DMS53 (cell line): ENCODE measurements at regions not wholly inside any gene's neighbourhood (a gene's known extent, or its start where the extent isn't known, plus 50 kb on each side); places are given as distances from the start of the nearest gene placed in this dataset.
"Not testable (repeated sequence)": the region's sequence is repeated elsewhere in the genome, so short reads cannot be mapped to it uniquely, and the experiment has no call there.

ENCODE experiments used
- DNase-seq: peaks from one replicate; lab custom pipeline; 2025; lab: John Stamatoyannopoulos, UW

DNA sequence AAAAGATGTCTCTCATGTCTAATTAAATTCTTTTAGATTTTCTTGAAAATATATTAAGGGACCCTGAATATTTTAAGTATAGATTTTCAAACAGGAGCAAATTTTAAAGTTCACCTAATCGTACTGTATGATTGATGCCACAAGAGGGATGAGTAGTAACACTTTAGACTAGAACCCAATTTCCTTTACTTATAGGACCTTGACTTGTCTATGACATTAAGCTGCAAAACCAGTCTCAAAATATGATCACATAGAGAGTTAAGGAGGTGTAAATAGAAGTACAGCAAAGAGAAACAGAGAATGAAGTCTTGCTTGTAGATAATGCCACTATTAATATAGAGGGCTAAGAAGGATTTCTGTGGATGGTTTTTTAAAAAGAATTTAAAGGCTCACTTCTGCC, 312.9 kb upstream of the PRR16 start:
- peak; percentile 22 for DNase-seq

DNA sequence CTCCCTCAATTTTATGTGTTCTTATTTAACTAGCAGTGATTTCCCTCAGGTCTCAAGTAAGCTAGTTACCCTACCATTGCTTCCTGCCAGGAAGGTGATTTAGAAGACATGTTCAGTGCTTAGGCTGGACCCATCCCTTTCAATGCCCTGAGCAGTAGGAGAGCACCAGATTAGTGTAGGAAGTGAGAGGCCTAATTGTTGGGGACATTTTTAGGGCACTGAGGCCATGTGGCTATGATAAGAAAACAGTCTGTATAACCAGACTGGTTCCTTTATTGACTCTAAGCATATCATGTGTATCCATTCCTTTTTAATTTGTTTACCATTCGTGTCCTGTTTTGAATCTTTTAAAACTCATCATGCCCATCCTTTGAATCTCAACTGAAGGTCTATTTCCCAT, 312.3 kb upstream of the PRR16 start:
- peak; percentile 52 for DNase-seq

DNA sequence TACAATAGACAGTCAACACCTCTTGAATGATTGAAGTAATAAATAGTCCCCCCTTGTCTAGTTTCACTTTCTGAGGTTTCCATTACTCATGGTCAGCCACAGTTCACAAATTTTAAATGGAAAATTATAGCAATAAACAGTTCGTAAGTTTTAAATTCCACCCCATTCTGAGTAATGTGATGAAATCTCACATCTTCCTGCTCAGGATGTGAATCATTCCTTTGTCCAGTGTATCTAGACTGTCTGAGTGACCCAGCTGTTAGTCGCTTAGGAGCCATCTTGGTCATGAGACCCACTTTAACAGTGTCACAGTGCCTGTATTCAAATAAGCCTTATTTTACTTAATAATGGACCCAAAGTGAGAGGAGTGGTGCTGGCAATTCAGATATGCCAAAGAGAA, 311.6 kb upstream of the PRR16 start:
- DNase-seq: peak; percentile 71

DNA sequence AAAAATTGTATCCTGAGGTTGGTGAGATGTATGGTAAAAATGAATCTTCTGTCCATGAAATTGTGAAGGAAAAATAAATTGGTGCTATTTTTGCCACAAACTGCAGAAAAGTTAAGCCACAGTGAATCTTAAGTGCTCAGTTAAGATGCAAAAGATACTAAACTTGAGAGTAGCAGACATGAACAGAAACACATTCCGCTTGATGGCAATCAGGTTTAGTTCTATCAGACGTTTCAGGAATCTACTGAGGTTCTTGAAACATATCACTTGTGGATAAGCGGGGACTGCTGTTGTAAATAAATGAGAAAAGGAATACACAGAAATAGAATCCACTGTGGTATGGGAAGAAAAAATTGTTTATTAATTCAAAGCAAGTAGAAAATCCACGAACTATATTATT, 311.2 kb upstream of the PRR16 start:
- no peak for DNase-seq

DNA sequence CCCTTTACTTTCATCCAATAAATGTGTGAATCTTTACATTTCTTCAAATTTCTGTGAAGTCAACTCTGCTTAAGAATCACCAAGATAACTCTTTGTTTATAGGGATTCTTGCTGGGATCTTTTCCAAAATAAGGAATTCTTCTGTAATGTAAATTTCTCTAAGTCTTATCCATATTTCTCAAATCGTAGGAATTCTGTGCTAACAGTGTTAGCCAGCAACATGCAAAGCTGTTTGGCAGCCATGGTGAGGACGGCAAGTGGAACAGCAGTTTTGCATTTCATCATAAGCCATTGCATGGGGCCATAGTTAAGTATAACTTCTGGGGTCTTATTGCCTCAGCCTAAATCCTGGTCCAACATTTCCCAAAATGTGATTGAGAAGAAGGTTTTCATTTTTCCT, 310.5 kb upstream of the PRR16 start:
- DNase-seq: no peak

DNA sequence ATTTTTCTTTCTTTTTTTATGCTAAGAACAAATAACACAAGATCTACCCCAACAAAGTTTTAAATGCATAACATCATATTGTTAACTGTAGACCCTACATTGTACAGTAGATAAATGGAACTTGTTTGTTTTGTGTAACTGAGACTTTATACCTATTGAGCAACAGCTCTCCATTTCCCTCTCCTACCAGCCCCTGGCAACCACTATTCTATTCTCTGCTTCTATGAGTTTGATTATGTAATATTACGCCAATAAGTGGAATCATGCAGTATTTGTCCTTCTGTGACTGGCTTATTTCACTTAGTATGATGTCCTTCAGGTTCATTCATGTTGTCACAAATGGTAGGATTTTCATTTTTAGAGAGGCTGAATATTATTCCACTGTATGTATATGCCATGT, 308.2 kb upstream of the PRR16 start:
- peak; percentile 24 for DNase-seq

DNA sequence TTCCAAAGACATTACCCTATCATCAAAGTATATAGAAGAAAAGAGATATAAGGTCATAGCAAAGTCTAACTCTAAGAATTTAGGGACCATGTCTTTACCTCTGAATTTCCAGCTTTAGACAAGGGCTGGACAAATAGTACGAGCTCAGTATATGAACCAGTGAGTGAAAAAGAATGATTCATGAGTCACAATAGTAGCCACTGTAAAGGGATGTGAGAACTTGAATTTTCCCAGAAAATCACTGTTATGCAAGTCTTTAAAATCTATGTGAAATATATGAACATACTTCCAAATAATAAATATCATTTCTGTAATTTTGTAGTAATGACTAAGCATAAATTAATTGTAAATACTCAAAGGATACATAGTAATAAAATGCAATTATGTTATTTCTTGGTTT, 305.9 kb upstream of the PRR16 start:
- no peak for DNase-seq

DNA sequence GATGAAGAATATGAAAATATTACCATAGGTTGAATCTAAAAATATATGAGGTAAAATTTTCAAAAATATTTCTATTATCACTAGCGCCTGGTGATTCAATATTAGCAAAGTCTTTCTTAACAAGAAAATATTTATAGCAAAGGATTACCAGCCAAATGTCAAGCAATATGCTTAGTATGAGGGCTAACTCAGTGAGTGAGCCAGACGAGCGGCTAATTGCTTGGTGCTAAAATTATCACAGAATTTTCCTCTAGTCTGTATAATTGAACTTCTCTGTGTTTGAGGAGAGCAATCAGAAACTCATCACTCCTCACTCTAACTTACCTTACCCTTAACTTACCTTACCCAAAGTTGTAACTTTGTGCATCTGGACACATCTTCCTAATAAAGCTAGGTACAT, 304.9 kb upstream of the PRR16 start:
- DNase-seq: no peak

DNA sequence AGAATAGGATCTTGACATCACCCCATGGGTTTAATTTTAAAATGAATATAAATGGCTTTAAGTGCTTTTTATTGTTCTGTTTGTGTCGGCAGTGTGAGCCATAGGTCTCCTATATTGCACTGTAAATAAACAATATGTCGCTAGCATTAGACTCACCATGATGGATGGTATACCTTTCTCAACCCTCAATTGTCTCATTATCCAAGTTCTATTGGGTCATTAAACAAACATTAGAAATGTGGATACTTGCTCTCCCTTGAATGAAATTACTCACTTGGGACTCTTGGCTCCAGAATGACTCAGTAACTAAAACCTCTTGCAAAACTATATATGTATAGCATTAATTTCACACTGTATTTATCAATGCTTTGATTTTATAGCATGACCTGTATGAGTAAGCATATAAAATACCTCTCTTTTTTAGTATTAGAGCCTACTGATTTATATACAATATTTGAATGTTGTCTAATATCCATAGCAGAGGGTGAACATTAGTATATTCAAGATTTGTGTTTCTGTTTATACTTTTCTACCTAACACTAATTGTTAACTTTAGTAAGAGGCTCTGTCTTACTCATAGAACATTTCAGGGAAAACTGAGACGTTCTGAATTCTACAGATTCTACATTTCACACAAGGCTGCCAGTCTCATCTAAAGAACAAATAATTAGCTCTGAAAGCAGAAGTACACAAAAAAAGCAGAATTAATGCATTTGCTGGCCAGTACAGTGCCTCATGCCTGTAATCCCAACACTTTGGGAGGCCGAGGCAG, 303.8 kb upstream of the PRR16 start:
- DNase-seq: no peak

DNA sequence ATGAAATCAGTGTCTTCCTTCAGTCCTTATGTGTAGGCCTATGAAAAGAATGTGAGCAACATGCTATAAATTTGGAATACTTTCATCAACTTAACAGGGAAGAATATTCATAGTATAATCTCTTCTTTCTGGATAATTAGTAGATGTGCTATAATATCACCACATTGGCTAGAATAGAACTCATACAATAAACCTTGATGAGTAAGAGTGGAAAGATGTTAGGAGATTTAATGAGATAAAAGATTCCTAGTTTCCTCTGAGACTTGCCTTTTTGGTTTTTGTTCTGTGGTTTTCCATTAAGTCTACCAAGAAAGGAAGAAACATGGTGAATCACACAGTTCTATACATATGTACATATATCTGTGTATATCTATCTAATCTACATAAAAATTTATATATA, 301.8 kb upstream of the PRR16 start:
- no peak for DNase-seq

DNA sequence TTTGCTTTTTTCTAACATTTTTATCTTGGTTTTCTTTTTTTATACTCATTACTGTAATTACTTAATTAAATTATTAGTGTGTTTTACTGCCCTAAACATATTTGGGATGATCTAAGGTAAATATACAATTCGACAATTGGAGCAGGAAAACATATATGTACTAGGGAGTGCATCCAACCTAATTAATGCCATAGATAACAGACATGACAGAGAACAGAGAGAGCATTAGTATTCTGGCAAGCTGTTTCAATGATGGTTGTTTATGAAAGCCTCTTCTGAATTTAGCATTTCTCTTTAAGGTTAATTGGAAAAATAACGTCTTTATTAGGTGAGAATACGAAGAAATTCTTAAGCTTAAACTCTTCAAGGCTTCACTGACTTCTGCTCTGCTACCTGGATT, 300.1 kb upstream of the PRR16 start:
- DNase-seq: no peak

DNA sequence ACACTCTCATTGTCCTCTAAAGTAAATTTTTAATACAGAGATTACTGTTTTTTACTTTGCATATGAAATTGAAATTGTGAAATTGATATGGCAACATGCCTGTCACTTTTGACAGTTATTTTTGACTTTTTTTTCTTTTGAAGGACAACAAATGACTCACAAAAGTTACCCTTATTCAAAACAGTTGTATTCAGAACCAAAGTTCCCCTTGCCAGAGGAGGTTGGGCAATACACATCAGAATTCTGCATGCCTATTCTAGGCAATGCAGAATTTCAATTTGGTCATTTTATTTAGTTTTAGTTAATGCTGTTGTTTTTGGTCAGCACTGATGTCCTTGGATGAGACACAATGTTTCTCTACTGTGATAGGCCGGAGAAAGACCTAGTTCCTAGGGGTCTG, 299.1 kb upstream of the PRR16 start:
- DNase-seq: no peak

DNA sequence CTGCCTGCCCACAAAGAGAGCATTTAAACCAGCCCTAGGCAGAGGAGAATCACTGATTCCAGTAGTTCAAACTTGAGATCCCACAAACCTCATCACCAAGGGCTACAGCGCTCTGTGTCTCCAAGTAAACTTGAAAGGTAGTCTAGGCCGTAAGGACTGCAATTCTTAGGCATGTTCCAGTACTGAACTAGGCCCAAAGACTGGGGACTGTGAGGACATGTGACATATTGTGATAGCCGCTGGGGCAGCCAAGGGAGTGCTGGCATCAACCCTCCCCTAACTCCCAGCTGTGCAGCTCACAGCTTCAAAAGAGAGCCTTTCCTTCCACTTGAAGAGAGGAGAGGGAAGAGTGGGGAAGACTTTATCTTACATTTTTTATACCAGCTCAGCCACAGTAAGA, 291.0 kb upstream of the PRR16 start:
- no peak for DNase-seq

DNA sequence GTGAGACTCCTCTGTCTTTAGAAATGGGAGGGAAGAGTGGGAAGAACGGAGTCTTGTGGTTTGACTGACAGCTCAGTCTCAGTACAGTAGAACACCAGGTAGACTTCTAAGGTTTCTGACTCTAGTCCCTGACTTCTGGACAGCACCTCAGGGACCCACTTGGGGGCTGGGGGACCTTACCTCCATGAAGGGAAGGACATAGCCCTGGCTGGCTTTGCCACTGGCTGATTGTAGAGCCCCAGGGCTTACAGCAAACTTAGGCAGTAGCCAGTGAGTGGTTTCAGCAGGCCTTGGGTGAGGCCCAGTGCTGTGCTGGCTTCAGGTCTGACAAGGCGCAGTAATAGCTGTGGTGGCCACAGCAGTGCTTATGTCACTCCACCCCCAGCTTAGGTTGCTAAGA, 290.0 kb upstream of the PRR16 start:
- DNase-seq: no peak

DNA sequence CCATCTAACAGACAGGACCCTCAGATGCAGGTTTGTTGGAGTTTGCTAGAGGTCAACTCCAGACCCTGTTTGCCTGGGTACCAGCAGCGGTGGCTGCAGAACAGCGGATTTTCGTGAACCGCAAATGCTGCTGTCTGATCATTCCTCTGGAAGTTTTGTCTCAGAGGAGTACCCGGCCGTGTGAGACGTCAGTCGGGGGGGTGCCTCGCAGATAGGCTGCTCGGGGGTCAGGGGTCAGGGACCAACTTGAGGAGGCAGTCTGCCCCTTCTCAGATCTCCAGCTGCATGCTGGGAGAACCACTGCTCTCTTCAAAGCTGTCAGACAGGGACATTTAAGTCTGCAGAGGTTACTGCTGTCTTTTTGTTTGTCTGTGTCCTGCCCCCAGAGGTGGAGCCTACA, 282.9 kb upstream of the PRR16 start:
- not testable (repeated sequence) for DNase-seq

DNA sequence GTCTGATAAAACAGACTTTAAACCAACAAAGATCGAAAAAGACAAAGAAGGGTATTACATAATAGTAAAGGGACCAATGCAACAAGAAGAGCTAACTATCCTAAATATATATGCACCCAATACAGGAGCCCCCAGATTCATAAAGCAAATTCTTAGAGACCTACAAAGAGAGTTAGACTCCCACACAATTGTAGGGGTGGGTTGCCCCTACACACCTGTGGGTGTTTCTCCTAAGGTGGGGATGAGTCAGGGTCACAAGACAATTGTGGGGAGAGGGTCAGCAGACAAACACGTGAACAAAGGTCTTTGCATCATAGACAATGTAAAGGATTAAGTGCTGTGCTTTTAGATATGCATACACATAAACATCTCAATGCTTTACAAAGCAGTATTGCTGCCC, 269.4 kb upstream of the PRR16 start:
- not testable (repeated sequence) for DNase-seq

DNA sequence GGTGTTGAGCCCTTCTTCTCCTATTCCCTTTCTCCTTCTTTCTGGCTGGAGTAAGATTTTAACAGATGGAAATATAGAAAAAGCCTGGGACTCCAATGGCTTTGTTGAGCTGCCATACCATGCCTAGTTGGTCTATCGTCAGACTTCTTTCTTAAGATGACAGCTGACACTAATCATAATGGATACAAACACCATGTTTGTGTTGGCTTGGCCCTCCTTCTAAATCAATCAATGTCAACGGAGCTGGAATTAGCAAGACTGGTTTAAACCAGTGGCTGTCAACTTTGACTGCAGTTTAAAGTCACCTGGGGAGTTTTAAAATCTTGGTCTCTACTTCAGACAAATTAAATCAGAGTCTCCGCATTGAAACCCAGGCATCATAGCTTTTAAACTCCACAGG, 264.5 kb upstream of the PRR16 start:
- no peak for DNase-seq

DNA sequence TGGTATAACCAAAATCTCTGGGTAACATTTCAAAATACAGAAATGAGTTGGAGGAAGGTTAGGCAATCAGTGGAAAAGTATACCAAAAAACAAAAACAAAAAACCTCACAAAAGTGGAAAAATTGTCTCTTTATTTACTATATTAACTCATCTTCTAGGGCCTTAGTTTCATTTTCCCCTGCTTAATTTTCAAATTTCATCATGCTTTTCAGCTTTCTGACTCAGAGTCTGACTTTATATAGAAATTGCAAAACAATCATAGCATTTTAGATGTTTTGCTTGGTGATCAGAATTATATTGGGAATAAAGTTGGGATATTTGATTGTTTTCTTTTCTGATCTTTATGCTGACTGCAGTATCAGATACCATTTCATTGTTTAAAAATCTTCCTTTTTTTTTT, 257.0 kb upstream of the PRR16 start:
- DNase-seq: no peak

DNA sequence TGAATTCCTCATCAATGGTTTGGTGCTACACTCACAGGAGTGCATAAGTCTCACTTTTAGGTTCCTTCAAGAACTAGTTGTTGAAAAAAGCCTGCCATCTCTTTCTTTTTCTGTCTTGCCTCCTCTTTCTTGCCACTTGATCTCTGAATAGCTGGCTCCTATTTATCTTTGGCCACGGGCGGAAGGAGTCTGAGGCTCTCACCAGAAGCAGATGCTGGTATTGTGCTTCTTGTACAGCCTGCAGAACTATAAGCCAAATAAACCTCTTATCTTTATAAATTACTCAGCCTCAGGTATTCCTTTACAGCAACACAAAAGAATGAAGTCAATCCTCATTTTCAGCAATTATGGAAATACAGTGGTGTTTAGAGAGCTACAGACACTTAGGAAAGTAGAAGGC, 247.1 kb upstream of the PRR16 start:
- no peak for DNase-seq

DNA sequence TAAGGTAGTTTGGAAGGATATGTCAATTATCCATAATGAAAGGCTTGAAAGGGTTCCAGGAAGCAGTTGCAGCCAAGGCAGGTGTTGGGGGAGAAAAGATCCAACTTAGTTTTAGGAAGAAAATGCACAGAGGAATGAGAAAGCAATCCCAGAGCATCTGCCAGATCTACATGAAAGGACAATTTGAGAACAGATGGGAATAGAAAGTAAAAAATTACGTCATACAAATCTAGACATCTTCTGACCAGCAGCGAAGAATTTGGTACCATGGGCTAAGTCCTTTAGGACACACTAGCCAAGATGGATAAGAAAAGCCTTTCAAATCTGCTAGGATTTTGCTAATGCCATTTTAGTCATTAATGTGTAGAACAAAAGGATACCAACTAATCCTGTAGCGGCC, 244.1 kb upstream of the PRR16 start:
- no peak for DNase-seq

DNA sequence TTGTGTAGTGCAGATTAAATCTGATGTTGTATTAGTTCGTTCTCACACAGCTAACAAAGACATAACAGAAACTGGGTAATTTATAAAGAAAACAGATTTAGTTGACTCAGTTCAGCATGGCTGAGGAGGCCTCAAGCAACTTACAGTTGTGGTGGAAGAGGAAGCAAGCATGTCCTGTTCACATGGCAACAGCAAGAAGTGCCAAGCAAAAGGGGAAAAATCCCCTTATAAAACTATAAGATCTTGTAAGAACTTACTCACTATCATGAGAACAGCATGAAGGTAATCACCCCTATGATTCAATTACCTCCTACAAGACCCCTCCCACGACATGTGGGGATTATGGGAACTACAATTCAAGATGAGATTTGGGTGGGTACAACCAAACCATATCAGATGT, 238.6 kb upstream of the PRR16 start:
- DNase-seq: no peak

DNA sequence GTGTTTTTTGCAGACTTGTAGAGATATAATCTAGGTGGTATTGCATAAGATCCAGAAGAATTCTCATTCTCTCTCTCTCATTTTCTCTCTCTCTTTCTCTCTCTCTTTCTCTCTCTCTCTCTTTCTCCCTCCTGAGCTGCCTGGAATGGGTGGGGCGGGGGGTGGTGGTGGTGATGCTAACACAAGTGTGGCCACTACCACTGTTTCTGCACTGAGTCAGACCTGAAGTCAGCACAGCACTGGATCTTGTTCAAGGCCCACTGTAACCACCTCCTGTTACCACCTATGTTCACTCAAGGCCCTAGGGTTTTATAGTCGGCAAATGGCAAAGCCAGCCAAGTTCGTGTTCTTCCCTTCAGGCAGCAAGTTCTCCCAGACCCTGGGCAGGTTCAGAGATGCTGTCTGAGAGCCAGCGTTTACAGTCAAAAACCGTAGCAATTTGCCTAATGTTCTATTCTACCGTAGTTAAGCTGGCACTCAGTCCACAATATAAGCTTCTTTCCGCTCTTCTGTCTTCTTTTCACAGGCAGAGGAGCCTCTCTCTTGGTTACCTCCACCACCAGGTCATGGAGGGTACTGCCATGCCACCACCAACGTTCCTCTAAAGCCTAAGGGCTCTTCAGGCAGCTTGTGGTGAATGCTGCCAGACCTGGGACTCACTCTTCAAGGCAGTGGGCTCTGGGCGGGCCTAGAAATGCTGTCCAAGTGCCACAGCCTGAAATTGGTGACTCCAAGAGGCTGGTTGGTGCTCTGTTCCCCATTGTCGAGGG, 235.7 kb upstream of the PRR16 start:
- DNase-seq: peak; percentile 25

DNA sequence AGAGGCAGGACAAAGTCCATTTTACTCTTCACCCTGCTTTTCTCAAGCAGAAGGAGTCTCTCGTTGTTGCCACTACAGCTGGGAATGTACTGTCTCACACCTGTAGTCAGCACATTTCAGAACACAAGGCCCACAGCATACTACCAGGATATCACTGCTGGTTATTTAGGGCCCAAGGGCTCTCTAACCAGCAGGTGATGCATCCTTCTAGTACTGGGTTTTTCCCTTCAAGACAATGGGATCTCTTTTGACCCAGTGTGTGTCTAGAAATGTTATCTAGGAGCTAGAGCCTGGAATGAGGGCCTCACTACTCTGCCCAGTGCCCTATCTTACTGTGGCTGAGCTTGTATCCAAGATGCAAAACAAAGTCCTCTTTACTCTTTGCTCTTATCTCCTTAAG, 235.1 kb upstream of the PRR16 start:
- DNase-seq: no peak

DNA sequence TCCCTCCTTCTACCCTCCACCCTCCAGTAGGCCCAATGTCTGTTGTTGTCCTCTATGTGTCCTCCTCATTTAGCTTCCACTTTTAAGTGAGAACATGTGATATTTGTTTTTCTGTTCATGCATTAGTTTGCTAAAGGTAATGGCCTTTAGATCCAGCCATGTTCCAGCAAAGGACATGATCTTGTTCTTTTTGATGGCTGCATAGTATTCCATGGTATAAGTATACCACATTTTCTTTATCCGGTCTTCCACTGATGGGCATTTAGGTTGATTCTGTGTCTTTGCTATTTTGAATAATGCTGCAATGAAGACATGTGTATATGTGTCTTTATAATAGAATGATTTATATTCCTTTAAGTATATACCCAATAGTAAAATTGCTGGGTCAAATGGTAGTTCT, 232.5 kb upstream of the PRR16 start:
- no peak for DNase-seq
